Lung (tissue), 11 donors: ENCODE measurements at regions not wholly inside any gene's neighbourhood (a gene's known extent, or its start where the extent isn't known, plus 50 kb on each side); places are given as distances from the start of the nearest gene placed in this dataset.

Experiments
- ATAC-seq: fragments of 200-7000 bp; cut with Tn5 transposase; one replicate; pipeline ENCODE4 v1.9.1; 2020; ENCODE audit warnings: moderate number of reproducible peaks; ENCODE audit not compliant: insufficient read depth, low FRiP score
- DNase-seq, 3 donors: peaks; one replicate each; pipeline ENCODE4 v3.0.0-alpha.2; 2013 to 2017
- H3K27ac ChIP-seq, 2 donors: one replicate each; pipeline ENCODE4 v1.5.1; 2013; ENCODE audit warnings: mild to moderate bottlenecking in 2 of 2, moderate library complexity in 2 of 2, control low read depth in 1 of 2, inconsistent platforms in 1 of 2, low read depth in 1 of 2, low read length in 1 of 2
- H3K27me3 ChIP-seq, 3 donors: one replicate each; pipeline ENCODE4 v1.5.1; 2013; ENCODE audit warnings: low read length in 2 of 3; ENCODE audit not compliant: control insufficient read depth in 3 of 3, insufficient read depth in 3 of 3
- H3K36me3 ChIP-seq, 4 donors: one replicate each; pipeline ENCODE4 v1.5.1; 2013; ENCODE audit warnings: low read length in 4 of 4, mild to moderate bottlenecking in 1 of 4, moderate library complexity in 1 of 4; ENCODE audit not compliant: control insufficient read depth in 4 of 4, insufficient read depth in 4 of 4
- H3K4me1 ChIP-seq, 5 donors: one replicate each; pipeline ENCODE4 v1.5.1; 2013; ENCODE audit warnings: low read length in 5 of 5, mild to moderate bottlenecking in 2 of 5, moderate library complexity in 1 of 5; ENCODE audit not compliant: control insufficient read depth in 5 of 5, insufficient read depth in 5 of 5
- H3K4me3 ChIP-seq: one replicate; pipeline ENCODE4 v1.5.1; 2013; ENCODE audit warnings: mild to moderate bottlenecking, control low read depth, moderate library complexity
- H3K9ac ChIP-seq, 2 donors: one replicate each; pipeline ENCODE4 v1.5.1; 2013; ENCODE audit warnings: low read length in 2 of 2, control low read depth in 1 of 2; ENCODE audit not compliant: insufficient read depth in 1 of 2
- H3K9me3 ChIP-seq, 4 donors: one replicate each; pipeline ENCODE4 v1.5.1; 2013; ENCODE audit warnings: low read length in 3 of 4, mild to moderate bottlenecking in 1 of 4, moderate library complexity in 1 of 4; ENCODE audit not compliant: control insufficient read depth in 4 of 4, insufficient read depth in 3 of 4
- CTCF ChIP-seq: IDR thresholded peaks from 2 replicates; pipeline ENCODE4 v1.5.1; 2012; ENCODE audit warnings: mild to moderate bottlenecking; ENCODE audit errors: control extremely low read depth, extremely low read depth
- WGBS, 2 donors: extraction: QIAGEN DNeasy Blood & Tissue Kit; methylation state at CpG; one replicate each; pipeline ENCODE4 v1.1.7; 2013; 5-methylcytosine and 5-hydroxymethylcytosine counted together
- donor health status: control.
- donor health status: control.
- donor health status: Bipolar disorder and iron deficiency.
- donor health status: healthy.
- donor health status: DM: yes; HTN: yes; CAD: no.

- ATAC-seq (no peak), DNase-seq (no peak)
- no peaks in the 10 kb centered on the region for H3K9me3 ChIP-seq
- no peak overlapping the region for H3K4me3 ChIP-seq
- no peak overlapping the region for H3K27ac ChIP-seq
- H3K4me1 ChIP-seq = peaks cover 0 to 4% (median 0%) of the 10 kb centered on the region in 5 donors
- no peak overlapping the region for H3K9ac ChIP-seq
- H3K27me3 ChIP-seq = peaks cover 0 to 8% (median 0%) of the 10 kb centered on the region in 3 donors
- 64 to 79% methylated on average over 7 of the region's 7 CpGs for WGBS, 2 donors
- no peak for TF ChIP-seq CTCF
- no peaks in the 10 kb centered on the region for H3K36me3 ChIP-seq
These were observed 108.6 kb downstream of the HSPH1 start for GRCh38 chr13:31053091-31053490.

GRCh38 chr13:31052478-31052877, 109.2 kb downstream of the HSPH1 start:
- H3K4me1 ChIP-seq = peaks cover 0 to 6% (median 0%) of the 10 kb centered on the region in 5 donors
- 93 to 94% methylated on average over 8 of the region's 8 CpGs for WGBS, 2 donors

GRCh38 chr13:31051999-31052398, 109.7 kb downstream of the HSPH1 start:
- no peak overlapping the region for H3K9ac ChIP-seq
- no peaks in the 10 kb centered on the region for H3K9me3 ChIP-seq
- DNase-seq (no peak), ATAC-seq (no peak)
- no peak overlapping the region for H3K27ac ChIP-seq
- WGBS, 2 donors = 76 to 89% methylated on average over 8 of the region's 8 CpGs
- no peak overlapping the region for H3K4me3 ChIP-seq
- peaks cover 0 to 10% (median 0%) of the 10 kb centered on the region in 3 donors for H3K27me3 ChIP-seq
- peaks cover 0 to 11% (median 2%) of the 10 kb centered on the region in 5 donors for H3K4me1 ChIP-seq
- TF ChIP-seq CTCF = no peak
- H3K36me3 ChIP-seq = no peaks in the 10 kb centered on the region

More at GRCh38 chr13:31052478-31052877, 109.2 kb downstream of the HSPH1 start:
- H3K9ac ChIP-seq = no peak overlapping the region
- no peak overlapping the region for H3K4me3 ChIP-seq
- no peak for TF ChIP-seq CTCF
- H3K27ac ChIP-seq = no peak overlapping the region
- H3K36me3 ChIP-seq = no peaks in the 10 kb centered on the region
- ATAC-seq = no peak
- no peaks in the 10 kb centered on the region for H3K9me3 ChIP-seq
- peaks cover 0 to 10% (median 0%) of the 10 kb centered on the region in 3 donors for H3K27me3 ChIP-seq
- DNase-seq = no peak
